Esophagus muscularis mucosa (tissue), 4 donors: ENCODE measurements at regions not wholly inside any gene's neighbourhood (a gene's known extent, or its start where the extent isn't known, plus 50 kb on each side); places are given as distances from the start of the nearest gene placed in this dataset.

Source experiments
- DNase-seq: peaks from one replicate; pipeline ENCODE4 v3.0.0-alpha.2; 2017; ENCODE audit errors: extremely low spot score
- H3K27ac ChIP-seq, 4 donors: fragments of 200-600 bp; sonication (generic); replicated peaks in 1 of 4; 1 replicate in 3 of 4; 2 replicates in 1 of 4; pipeline ENCODE4 v1.5.1; 2016 to 2019; ENCODE audit warnings: mild to moderate bottlenecking in 1 of 4
- H3K27me3 ChIP-seq, 4 donors: fragments of 200-600 bp; sonication (generic); one replicate each; pipeline versions ENCODE4 v1.5.1 to v1.6.0; 2016 to 2019
- H3K36me3 ChIP-seq, 4 donors: fragments of 200-600 bp; sonication (generic); one replicate each; pipeline ENCODE4 v1.5.1; 2016 to 2019
- H3K4me1 ChIP-seq, 4 donors: fragments of 200-600 bp; sonication (generic); one replicate each; pipeline ENCODE4 v1.5.1; 2016 to 2019
- H3K4me3 ChIP-seq, 4 donors: fragments of 200-600 bp; sonication (generic); 1 replicate in 2 of 4; 2 replicates in 2 of 4; pipeline ENCODE4 v1.5.1; 2016 to 2019; ENCODE audit warnings: mild to moderate bottlenecking in 4 of 4, moderate library complexity in 1 of 4
- H3K9me3 ChIP-seq, 4 donors: fragments of 200-600 bp; sonication (generic); 1 replicate in 3 of 4; 2 replicates in 1 of 4; pipeline ENCODE4 v1.5.1; 2016 to 2019
- EP300 ChIP-seq: sonication (generic); formaldehyde crosslinking; IDR thresholded peaks from one replicate; pipeline ENCODE4 v1.6.1; 2017; ENCODE audit warnings: antibody characterized with exemption
- POLR2A ChIP-seq: fragments of 450-650 bp; IDR thresholded peaks from one replicate; pipeline ENCODE4 v1.6.1; 2017; ENCODE audit warnings: antibody characterized with exemption, moderate library complexity, mild to moderate bottlenecking, low read depth
- POLR2AphosphoS5 ChIP-seq, 2 donors: sonication (generic); formaldehyde crosslinking; IDR thresholded peaks; one replicate each; pipeline ENCODE4 v1.6.1; 2017; ENCODE audit warnings: antibody characterized with exemption in 2 of 2
- WGBS: methylation state at CpG from one replicate; pipeline ENCODE4 v1.1.5; 2018; 5-methylcytosine and 5-hydroxymethylcytosine counted together
- intact Hi-C: fragments of 100-400 bp; cut with DNase I; formaldehyde crosslinking; loops from one replicate; pipeline ENCODE4 v1.15.1; 2023
- TF ChIP-seq, protein P1 (sequence below), 3 experiments: fragments of 200-600 bp in 2 of 3; fragments of 450-650 bp in 1 of 3; sonication (generic) in 2 of 3; IDR thresholded peaks; one replicate each; pipeline ENCODE4 v1.5.1; 2017 to 2019; ENCODE audit warnings: antibody characterized with exemption in 3 of 3, mild to moderate bottlenecking in 2 of 3, moderate library complexity in 1 of 3

- 12% methylated on average over 8 of the region's 8 CpGs for WGBS
- H3K27ac ChIP-seq, result no peak overlapping the region
- intact Hi-C loops, result loop anchor here (5.0 to 10.0 kb wide), 3 partner anchors 59 to 286 kb away; no protein-coding TSS in a partner anchor
- H3K4me3 ChIP-seq, result no peak overlapping the region
- peaks cover 3 to 7% (median 4%) of the 10 kb centered on the region in 4 donors for H3K4me1 ChIP-seq
- peak; percentile 95 for DNase-seq
- no peaks in the 10 kb centered on the region for H3K27me3 ChIP-seq
- no peaks in the 10 kb centered on the region for H3K36me3 ChIP-seq
- TF ChIP-seq, protein P1, sequence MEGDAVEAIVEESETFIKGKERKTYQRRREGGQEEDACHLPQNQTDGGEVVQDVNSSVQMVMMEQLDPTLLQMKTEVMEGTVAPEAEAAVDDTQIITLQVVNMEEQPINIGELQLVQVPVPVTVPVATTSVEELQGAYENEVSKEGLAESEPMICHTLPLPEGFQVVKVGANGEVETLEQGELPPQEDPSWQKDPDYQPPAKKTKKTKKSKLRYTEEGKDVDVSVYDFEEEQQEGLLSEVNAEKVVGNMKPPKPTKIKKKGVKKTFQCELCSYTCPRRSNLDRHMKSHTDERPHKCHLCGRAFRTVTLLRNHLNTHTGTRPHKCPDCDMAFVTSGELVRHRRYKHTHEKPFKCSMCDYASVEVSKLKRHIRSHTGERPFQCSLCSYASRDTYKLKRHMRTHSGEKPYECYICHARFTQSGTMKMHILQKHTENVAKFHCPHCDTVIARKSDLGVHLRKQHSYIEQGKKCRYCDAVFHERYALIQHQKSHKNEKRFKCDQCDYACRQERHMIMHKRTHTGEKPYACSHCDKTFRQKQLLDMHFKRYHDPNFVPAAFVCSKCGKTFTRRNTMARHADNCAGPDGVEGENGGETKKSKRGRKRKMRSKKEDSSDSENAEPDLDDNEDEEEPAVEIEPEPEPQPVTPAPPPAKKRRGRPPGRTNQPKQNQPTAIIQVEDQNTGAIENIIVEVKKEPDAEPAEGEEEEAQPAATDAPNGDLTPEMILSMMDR (IDR thresholded peaks at IDR 0.05), result peak; percentile 95 to 98 (median 97)
- TF ChIP-seq POLR2AphosphoS5 (IDR thresholded peaks at IDR 0.05) (peak in 1 of 2 donors; percentile 51), EP300 (no peak), POLR2A (no peak)
- H3K9me3 ChIP-seq, result peaks cover 0 to 4% (median 0%) of the 10 kb centered on the region in 4 donors
Observed at GRCh38 chr3:14261229-14261628, 82.6 kb downstream of the LSM3 start.

GRCh38 chr3:14262212-14262611 is 83.6 kb downstream of the LSM3 start:
- Histone ChIP-seq H3K9me3 (peaks cover 0 to 4% (median 0%) of the 10 kb centered on the region in 4 donors), H3K27me3 (no peaks in the 10 kb centered on the region), H3K4me1 (peaks cover 3 to 7% (median 4%) of the 10 kb centered on the region in 4 donors), H3K4me3 (no peak overlapping the region), H3K36me3 (no peaks in the 10 kb centered on the region), H3K27ac (no peak overlapping the region)
- intact Hi-C loops, result loop anchor here (1.0 to 10.0 kb wide), 4 partner anchors 60 to 285 kb away; no protein-coding TSS in a partner anchor
- no peak for DNase-seq
- TF ChIP-seq POLR2AphosphoS5 (IDR thresholded peaks at IDR 0.05), result no peak
- no peak for TF ChIP-seq POLR2A
- no peak for TF ChIP-seq EP300
- TF ChIP-seq, protein P1 (IDR thresholded peaks at IDR 0.05), result no peak
- WGBS, result 60% methylated on average over 1 of the region's 1 CpG

DNA sequence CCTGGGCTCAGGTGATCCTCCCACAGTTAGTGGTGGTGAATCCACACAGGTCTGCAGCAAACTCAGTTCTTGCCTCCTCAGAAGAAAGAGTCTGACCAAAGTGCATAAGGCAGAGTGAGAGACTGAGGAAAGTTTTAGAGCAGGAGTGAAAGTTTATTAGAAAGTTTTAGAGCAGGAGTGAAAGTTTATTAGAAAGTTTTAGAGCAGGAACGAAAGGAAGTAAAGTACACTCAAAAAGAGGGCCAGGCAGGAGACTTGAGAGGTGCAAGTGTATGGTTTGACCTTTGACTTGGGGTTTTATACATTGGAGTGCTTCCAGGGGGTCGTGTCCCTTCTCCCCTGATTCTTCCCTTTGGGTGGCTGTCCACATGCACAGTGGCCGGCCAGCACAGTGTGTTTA is 84.2 kb downstream of the LSM3 start:
- H3K27ac ChIP-seq, result no peak overlapping the region
- DNase-seq, result no peak
- peaks cover 3 to 7% (median 4%) of the 10 kb centered on the region in 4 donors for H3K4me1 ChIP-seq
- 86% methylated on average over 3 of the region's 3 CpGs for WGBS
- H3K4me3 ChIP-seq, result no peak overlapping the region
- peaks cover 0 to 4% (median 0%) of the 10 kb centered on the region in 4 donors for H3K9me3 ChIP-seq
- no peaks in the 10 kb centered on the region for H3K36me3 ChIP-seq
- TF ChIP-seq POLR2AphosphoS5 (IDR thresholded peaks at IDR 0.05) (no peak), POLR2A (no peak), EP300 (no peak)
- TF ChIP-seq, protein P1 (IDR thresholded peaks at IDR 0.05), result no peak
- intact Hi-C loops, result loop anchor here (1.0 to 10.0 kb wide), 4 partner anchors 61 to 284 kb away; no protein-coding TSS in a partner anchor
- H3K27me3 ChIP-seq, result no peaks in the 10 kb centered on the region

DNA sequence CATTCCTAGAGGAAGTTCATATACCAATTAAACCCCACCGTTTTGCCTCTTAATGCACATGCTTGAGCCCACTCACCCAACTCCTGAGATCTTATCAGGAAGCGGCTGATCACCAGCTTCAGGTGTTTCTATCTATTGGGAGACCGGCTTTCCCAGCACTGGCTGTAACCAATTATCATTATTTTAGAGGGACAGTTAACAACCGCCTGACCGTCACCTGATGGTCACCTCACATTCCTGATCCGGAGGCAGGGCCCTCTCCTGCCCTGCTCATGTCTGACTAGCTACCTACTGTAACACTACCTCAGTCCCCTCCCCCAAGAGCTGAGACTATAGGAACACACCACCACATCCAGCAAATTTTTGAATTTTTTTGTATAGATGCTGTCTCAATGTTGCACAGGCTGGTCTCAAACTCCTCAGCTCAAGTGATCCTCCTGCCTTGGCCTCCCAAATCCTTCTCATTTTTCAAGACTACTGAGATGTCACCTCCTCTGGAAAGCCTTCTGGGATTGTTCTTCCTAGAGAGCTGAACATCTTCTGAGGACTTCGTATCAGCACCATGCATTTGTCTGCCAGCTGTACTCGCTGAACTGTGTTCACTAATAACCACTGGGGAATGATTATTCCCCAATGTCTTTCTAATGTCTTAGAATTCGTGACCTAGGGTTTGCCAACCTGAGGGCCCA is 84.8 kb downstream of the LSM3 start:
- H3K4me1 ChIP-seq, result peaks cover 3 to 7% (median 4%) of the 10 kb centered on the region in 4 donors
- peaks cover 0 to 5% (median 1%) of the 10 kb centered on the region in 4 donors for H3K9me3 ChIP-seq
- no peak for TF ChIP-seq POLR2A
- TF ChIP-seq EP300, result no peak
- TF ChIP-seq POLR2AphosphoS5 (IDR thresholded peaks at IDR 0.05), result no peak
- TF ChIP-seq, protein P1 (IDR thresholded peaks at IDR 0.05), result no peak
- H3K27ac ChIP-seq, result no peak overlapping the region
- no peak overlapping the region for H3K4me3 ChIP-seq
- 96% methylated on average over 9 of the region's 9 CpGs for WGBS
- DNase-seq, result no peak
- H3K36me3 ChIP-seq, result no peaks in the 10 kb centered on the region
- no peaks in the 10 kb centered on the region for H3K27me3 ChIP-seq
- intact Hi-C loops, result loop anchor here (5.0 to 10.0 kb wide), 3 partner anchors 61 to 284 kb away; no protein-coding TSS in a partner anchor
